H9 (cell line): ENCODE measurements at regions not wholly inside any gene's neighbourhood (a gene's known extent, or its start where the extent isn't known, plus 50 kb on each side); places are given as distances from the start of the nearest gene placed in this dataset.

Source experiments
- DNase-seq: peaks from one replicate; pipeline ENCODE4 v3.0.0-alpha.2; 2017
- H2AFZ ChIP-seq: one replicate; pipeline ENCODE4 v1.6.1; 2013; ENCODE audit warnings: mild to moderate bottlenecking, low read length, control low read depth, moderate library complexity
- H2AK5ac ChIP-seq: 2 replicates; pipeline ENCODE4 v1.6.1; 2013; ENCODE audit warnings: low read length, control low read depth, mixed read lengths; ENCODE audit not compliant: insufficient read length
- H2BK120ac ChIP-seq: one replicate; pipeline ENCODE4 v1.6.1; 2013; ENCODE audit warnings: low read depth, mild to moderate bottlenecking, low read length, control low read depth, inconsistent platforms; ENCODE audit not compliant: poor library complexity, severe bottlenecking
- H2BK12ac ChIP-seq: 2 replicates; pipeline ENCODE4 v1.6.1; 2013; ENCODE audit warnings: low read length, control low read depth, mixed read lengths, low read depth; ENCODE audit not compliant: insufficient read length
- H2BK15ac ChIP-seq: 2 replicates; pipeline ENCODE4 v1.6.1; 2013; ENCODE audit warnings: low read depth, low read length, control low read depth
- H2BK20ac ChIP-seq: one replicate; pipeline ENCODE4 v1.6.1; 2013; ENCODE audit warnings: low read depth, mild to moderate bottlenecking, low read length, control low read depth, inconsistent platforms; ENCODE audit not compliant: poor library complexity, severe bottlenecking
- H2BK5ac ChIP-seq: 2 replicates; pipeline ENCODE4 v1.6.1; 2013; ENCODE audit warnings: low read length, control low read depth, mixed read lengths; ENCODE audit not compliant: insufficient read length
- H3K14ac ChIP-seq: 2 replicates; pipeline ENCODE4 v1.6.1; 2013; ENCODE audit warnings: low read length, control low read depth; ENCODE audit not compliant: insufficient read depth
- H3K18ac ChIP-seq: 2 replicates; pipeline ENCODE4 v1.6.1; 2013; ENCODE audit warnings: low read depth, mild to moderate bottlenecking, mixed read lengths, low read length, control low read depth; ENCODE audit not compliant: insufficient read length
- H3K23ac ChIP-seq: 2 replicates; pipeline ENCODE4 v1.6.1; 2013; ENCODE audit warnings: low read length, control low read depth, mixed read lengths, low read depth; ENCODE audit not compliant: insufficient read length
- H3K23me2 ChIP-seq: 2 replicates; pipeline ENCODE4 v1.6.1; 2013; ENCODE audit warnings: low read depth, mild to moderate bottlenecking, mixed read lengths, low read length, control low read depth; ENCODE audit not compliant: insufficient read length, poor library complexity, severe bottlenecking
- H3K27ac ChIP-seq: 2 replicates; pipeline ENCODE4 v1.5.1; 2013; ENCODE audit warnings: low read length, control low read depth, mixed read lengths, low read depth; ENCODE audit not compliant: insufficient read length
- H3K27me3 ChIP-seq: 2 replicates; pipeline ENCODE4 v1.6.1; 2013; ENCODE audit warnings: low read length, control low read depth, inconsistent platforms; ENCODE audit not compliant: insufficient read depth
- H3K4ac ChIP-seq: 2 replicates; pipeline ENCODE4 v1.6.1; 2013; ENCODE audit warnings: low read depth, mild to moderate bottlenecking, control low read depth, inconsistent platforms, low read length, moderate library complexity
- H3K4me1 ChIP-seq: 2 replicates; pipeline ENCODE4 v1.6.1; 2013; ENCODE audit warnings: low read length, control low read depth, inconsistent platforms; ENCODE audit not compliant: insufficient read depth
- H3K4me2 ChIP-seq: 2 replicates; pipeline ENCODE4 v1.6.1; 2013; ENCODE audit warnings: low read length, control low read depth, mixed read lengths; ENCODE audit not compliant: insufficient read length, insufficient read depth
- H3K56ac ChIP-seq: 2 replicates; pipeline ENCODE4 v1.6.1; 2013; ENCODE audit warnings: low read depth, mild to moderate bottlenecking, mixed read lengths, low read length, control low read depth; ENCODE audit not compliant: insufficient read length
- H3K79me1 ChIP-seq: 2 replicates; pipeline ENCODE4 v1.6.1; 2013; ENCODE audit warnings: low read depth, mild to moderate bottlenecking, moderate library complexity, low read length, control low read depth, inconsistent platforms; ENCODE audit not compliant: insufficient read depth, poor library complexity, severe bottlenecking
- H3K79me2 ChIP-seq: 2 replicates; pipeline ENCODE4 v1.6.1; 2013; ENCODE audit warnings: low read length, control low read depth, inconsistent platforms; ENCODE audit not compliant: insufficient read depth
- H3K9ac ChIP-seq: 2 replicates; pipeline ENCODE4 v1.6.1; 2013; ENCODE audit warnings: low read length, control low read depth, mixed read lengths; ENCODE audit not compliant: insufficient read length; ENCODE audit errors: extremely low read depth
- H3K9me3 ChIP-seq: one replicate; pipeline ENCODE4 v1.6.1; 2013; ENCODE audit warnings: low read depth, low read length, inconsistent platforms; ENCODE audit not compliant: control insufficient read depth
- H3T11ph ChIP-seq: one replicate; pipeline ENCODE4 v1.6.1; 2013; ENCODE audit warnings: mild to moderate bottlenecking, low read length, control low read depth, inconsistent platforms
- H4K20me1 ChIP-seq: one replicate; pipeline ENCODE4 v1.6.1; 2013; ENCODE audit not compliant: control insufficient read depth, insufficient read length, insufficient read depth
- H4K5ac ChIP-seq: 2 replicates; pipeline ENCODE4 v1.6.1; 2013; ENCODE audit warnings: low read depth, mild to moderate bottlenecking, mixed read lengths, low read length, control low read depth; ENCODE audit not compliant: insufficient read length
- H4K8ac ChIP-seq: replicated peaks from 2 replicates; pipeline ENCODE4 v1.6.1; 2013; ENCODE audit warnings: low read length, control low read depth, mixed read lengths, low read depth; ENCODE audit not compliant: insufficient read length
- H4K91ac ChIP-seq: 2 replicates; pipeline ENCODE4 v1.6.1; 2013; ENCODE audit warnings: low read depth, mild to moderate bottlenecking, moderate library complexity, mixed read lengths, low read length, control low read depth; ENCODE audit not compliant: insufficient read length
- H3K27ac Mint-ChIP-seq, 3 experiments: 2 replicates in 2 of 3; 3 replicates in 1 of 3; pipeline ENCODE4 v1.8.0; 2020 to 2021; ENCODE audit warnings: mixed read lengths in 3 of 3, mild to moderate bottlenecking in 1 of 3, moderate library complexity in 1 of 3
- H3K27me3 Mint-ChIP-seq: 2 replicates; pipeline ENCODE4 v1.8.0; 2021; ENCODE audit warnings: low read depth, mild to moderate bottlenecking, moderate library complexity, mixed read lengths
- H3K36me3 Mint-ChIP-seq, 3 experiments: 2 replicates in 2 of 3; 3 replicates in 1 of 3; pipeline ENCODE4 v1.8.0; 2020 to 2021; ENCODE audit warnings: low read depth in 3 of 3, mixed read lengths in 3 of 3; ENCODE audit not compliant: insufficient read depth in 1 of 3
- H3K4me1 Mint-ChIP-seq, 2 experiments: 2 replicates each; pipeline ENCODE4 v1.8.0; 2020; ENCODE audit warnings: mixed read lengths in 2 of 2
- H3K4me3 Mint-ChIP-seq, 2 experiments: 2 replicates in 1 of 2; 3 replicates in 1 of 2; pipeline ENCODE4 v1.8.0; 2020 to 2021; ENCODE audit warnings: mild to moderate bottlenecking in 2 of 2, mixed read lengths in 2 of 2, moderate library complexity in 1 of 2
- H3K9me3 Mint-ChIP-seq, 2 experiments: 2 replicates in 1 of 2; 3 replicates in 1 of 2; pipeline ENCODE4 v1.8.0; 2020; ENCODE audit warnings: mild to moderate bottlenecking in 2 of 2, mixed read lengths in 2 of 2, moderate library complexity in 1 of 2
- WGBS: extraction: QIAGEN DNeasy Blood & Tissue Kit; methylation state at CpG from one replicate; pipeline ENCODE4 v1.1.7; 2013; ENCODE audit warnings: missing lambda C conversion rate, low lambda C conversion rate, mixed read lengths; ENCODE audit not compliant: insufficient read length; ENCODE audit errors: extremely low coverage; 5-methylcytosine and 5-hydroxymethylcytosine counted together
- TF ChIP-seq, protein P1 (sequence below): fragments of 200-600 bp; sonication (generic); conservative IDR thresholded peaks from 3 replicates; pipeline ENCODE4 v1.8.0; 2021; ENCODE audit warnings: antibody characterized with exemption, mild to moderate bottlenecking

DNA sequence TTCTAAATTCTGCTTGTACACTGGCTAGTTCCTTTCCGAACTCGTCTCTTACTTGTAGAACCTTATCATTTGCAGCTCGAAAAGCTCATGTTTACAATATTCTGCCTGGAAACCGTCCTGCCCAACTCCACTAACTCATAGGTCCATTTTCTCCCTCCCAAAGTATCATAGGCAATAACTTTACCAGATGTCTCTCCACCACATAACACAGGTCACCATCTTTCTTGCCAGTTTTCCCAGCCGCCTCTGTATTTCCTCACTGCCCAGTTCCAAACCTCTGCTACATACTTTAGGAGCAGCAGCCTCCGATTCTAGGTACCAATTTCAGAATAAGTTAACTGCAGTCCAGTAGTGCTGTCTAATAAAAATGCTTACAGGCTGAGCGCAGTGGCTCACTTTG lies 259.5 kb downstream of the GLI2 start:
- H3K4me3 Mint-ChIP-seq = no peak overlapping the region
- H3K36me3 Mint-ChIP-seq = peaks cover 10 to 20% (median 19%) of the 10 kb centered on the region in 3 experiments
- Histone ChIP-seq H3K56ac (no peak overlapping the region), H3K4ac (no peak overlapping the region), H3K4me1 (no peaks in the 10 kb centered on the region), H3T11ph (no peak overlapping the region), H3K27me3 (no peaks in the 10 kb centered on the region), H2BK12ac (no peak overlapping the region), H4K5ac (no peak overlapping the region), H3K18ac (no peak overlapping the region), H2BK20ac (no peak overlapping the region), H3K4me2 (no peak overlapping the region), H3K23me2 (no peaks in the 10 kb centered on the region), H2AK5ac (no peak overlapping the region), H2BK120ac (no peak overlapping the region), H3K23ac (no peak overlapping the region), H3K9ac (no peak overlapping the region), H3K79me1 (no peaks in the 10 kb centered on the region), H2BK5ac (no peak overlapping the region), H3K9me3 (no peaks in the 10 kb centered on the region), H3K79me2 (no peaks in the 10 kb centered on the region), H2BK15ac (no peak overlapping the region), H4K91ac (no peak overlapping the region), H4K8ac (no peak overlapping the region), H4K20me1 (peaks cover 2% of the 10 kb centered on the region), H3K14ac (no peak overlapping the region), H3K27ac (no peak overlapping the region), H2AFZ (no peak overlapping the region)
- peaks cover 23% of the 10 kb centered on the region for H3K27me3 Mint-ChIP-seq
- TF ChIP-seq, protein P1, sequence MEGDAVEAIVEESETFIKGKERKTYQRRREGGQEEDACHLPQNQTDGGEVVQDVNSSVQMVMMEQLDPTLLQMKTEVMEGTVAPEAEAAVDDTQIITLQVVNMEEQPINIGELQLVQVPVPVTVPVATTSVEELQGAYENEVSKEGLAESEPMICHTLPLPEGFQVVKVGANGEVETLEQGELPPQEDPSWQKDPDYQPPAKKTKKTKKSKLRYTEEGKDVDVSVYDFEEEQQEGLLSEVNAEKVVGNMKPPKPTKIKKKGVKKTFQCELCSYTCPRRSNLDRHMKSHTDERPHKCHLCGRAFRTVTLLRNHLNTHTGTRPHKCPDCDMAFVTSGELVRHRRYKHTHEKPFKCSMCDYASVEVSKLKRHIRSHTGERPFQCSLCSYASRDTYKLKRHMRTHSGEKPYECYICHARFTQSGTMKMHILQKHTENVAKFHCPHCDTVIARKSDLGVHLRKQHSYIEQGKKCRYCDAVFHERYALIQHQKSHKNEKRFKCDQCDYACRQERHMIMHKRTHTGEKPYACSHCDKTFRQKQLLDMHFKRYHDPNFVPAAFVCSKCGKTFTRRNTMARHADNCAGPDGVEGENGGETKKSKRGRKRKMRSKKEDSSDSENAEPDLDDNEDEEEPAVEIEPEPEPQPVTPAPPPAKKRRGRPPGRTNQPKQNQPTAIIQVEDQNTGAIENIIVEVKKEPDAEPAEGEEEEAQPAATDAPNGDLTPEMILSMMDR = no peak
- H3K27ac Mint-ChIP-seq = no peak overlapping the region
- no peaks in the 10 kb centered on the region for H3K9me3 Mint-ChIP-seq
- WGBS = no CpG with 5 or more reads among the region's 7 CpGs
- DNase-seq = no peak
- H3K4me1 Mint-ChIP-seq = no peaks in the 10 kb centered on the region; a peak in 1 of 4 replicates
